Caki2 (cell line): ENCODE measurements at regions not wholly inside any gene's neighbourhood (a gene's known extent, or its start where the extent isn't known, plus 50 kb on each side); places are given as distances from the start of the nearest gene placed in this dataset.

Experiments used
- DNase-seq: peaks from one replicate; pipeline ENCODE4 v3.0.0-alpha.2; 2015; ENCODE audit warnings: low read depth
- in situ Hi-C: cut with HindIII; loops from 2 replicates; pipeline ENCODE4 v1.10.0; 2016; ENCODE audit warnings: low sequenced_read_pairs, low pct_unique_long_range_greater_than_20kb, mixed read lengths

GRCh38 chr1:69401879-69402278 is 165.8 kb upstream of the LRRC7 start:
- in situ Hi-C loops = no loop called here
- no peak for DNase-seq

GRCh38 chr1:69403756-69404320 is 163.9 kb upstream of the LRRC7 start:
- no peak for DNase-seq
- in situ Hi-C loops = no loop called here

GRCh38 chr1:69404486-69404885 is 163.2 kb upstream of the LRRC7 start:
- in situ Hi-C loops = no loop called here
- no peak for DNase-seq

- in situ Hi-C loops = no loop called here
- no peak for DNase-seq
Observed at GRCh38 chr1:69406244-69406643, 161.5 kb upstream of the LRRC7 start.

GRCh38 chr1:69409731-69410456 is 157.8 kb upstream of the LRRC7 start:
- in situ Hi-C loops = no loop called here

GRCh38 chr1:69410457-69410850 is 157.3 kb upstream of the LRRC7 start:
- in situ Hi-C loops = no loop called here

More at GRCh38 chr1:69409731-69410456, 157.8 kb upstream of the LRRC7 start:
- no peak for DNase-seq

GRCh38 chr1:69410893-69411292 is 156.8 kb upstream of the LRRC7 start:
- DNase-seq = no peak

More at GRCh38 chr1:69410457-69410850, 157.3 kb upstream of the LRRC7 start:
- no peak for DNase-seq

GRCh38 chr1:69411617-69412016 is 156.1 kb upstream of the LRRC7 start:
- in situ Hi-C loops = no loop called here

More at GRCh38 chr1:69410893-69411292, 156.8 kb upstream of the LRRC7 start:
- in situ Hi-C loops = no loop called here

GRCh38 chr1:69413129-69413528 is 154.6 kb upstream of the LRRC7 start:
- in situ Hi-C loops = no loop called here
- no peak for DNase-seq

More at GRCh38 chr1:69411617-69412016, 156.1 kb upstream of the LRRC7 start:
- no peak for DNase-seq

GRCh38 chr1:69414574-69414973 is 153.1 kb upstream of the LRRC7 start:
- DNase-seq = no peak
- in situ Hi-C loops = no loop called here

- in situ Hi-C loops = no loop called here
- no peak for DNase-seq
Observed at GRCh38 chr1:69421286-69421685, 146.4 kb upstream of the LRRC7 start.

GRCh38 chr1:69425871-69426270 is 141.9 kb upstream of the LRRC7 start:
- in situ Hi-C loops = no loop called here
- DNase-seq = no peak

- DNase-seq = no peak
- in situ Hi-C loops = no loop called here
Observed at GRCh38 chr1:69426401-69426800, 141.3 kb upstream of the LRRC7 start.

- in situ Hi-C loops = no loop called here
- DNase-seq = no peak
Observed at GRCh38 chr1:69433073-69433472, 134.6 kb upstream of the LRRC7 start.

GRCh38 chr1:69436151-69436550 is 131.6 kb upstream of the LRRC7 start:
- DNase-seq = no peak
- in situ Hi-C loops = no loop called here

GRCh38 chr1:69438056-69438795 is 129.5 kb upstream of the LRRC7 start:
- in situ Hi-C loops = no loop called here
- DNase-seq = no peak

GRCh38 chr1:69441496-69441895 is 126.2 kb upstream of the LRRC7 start:
- DNase-seq = no peak
- in situ Hi-C loops = no loop called here

GRCh38 chr1:69451196-69451595 is 116.5 kb upstream of the LRRC7 start:
- DNase-seq = no peak
- in situ Hi-C loops = no loop called here

GRCh38 chr1:69455718-69456117 is 112.0 kb upstream of the LRRC7 start:
- DNase-seq = no peak
- in situ Hi-C loops = no loop called here
